Amniotic stem cell (primary cell): ENCODE measurements at regions not wholly inside any gene's neighbourhood (a gene's known extent, or its start where the extent isn't known, plus 50 kb on each side); places are given as distances from the start of the nearest gene placed in this dataset.

Source experiments
- DNase-seq: peaks from one replicate; lab custom pipeline; 2025; lab: John Stamatoyannopoulos, UW

- no peak for DNase-seq
These were observed 434.4 kb downstream of the HAO1 start for GRCh38 chr20:7505835-7506221.

- DNase-seq: no peak
These were observed 423.6 kb downstream of the HAO1 start for GRCh38 chr20:7516621-7517111.

- DNase-seq: no peak
These were observed 419.9 kb downstream of the HAO1 start for GRCh38 chr20:7520361-7520760.

- no peak for DNase-seq
These were observed 417.0 kb downstream of the HAO1 start for GRCh38 chr20:7523288-7523687.

GRCh38 chr20:7540018-7540417 lies 400.2 kb downstream of the HAO1 start:
- no peak for DNase-seq

- DNase-seq: no peak
These were observed 399.3 kb downstream of the HAO1 start for GRCh38 chr20:7540923-7541322.

GRCh38 chr20:7571101-7571500 lies 369.2 kb downstream of the HAO1 start:
- DNase-seq: no peak

- no peak for DNase-seq
These were observed 368.7 kb downstream of the HAO1 start for GRCh38 chr20:7571521-7572055.

- DNase-seq: no peak
These were observed 360.4 kb downstream of the HAO1 start for GRCh38 chr20:7579888-7580287.

GRCh38 chr20:7585126-7585679 lies 355.1 kb downstream of the HAO1 start:
- no peak for DNase-seq

- no peak for DNase-seq
These were observed 353.8 kb downstream of the HAO1 start for GRCh38 chr20:7586481-7586880.

GRCh38 chr20:7589164-7589563 lies 351.1 kb downstream of the HAO1 start:
- no peak for DNase-seq

- DNase-seq: no peak
These were observed 343.7 kb downstream of the HAO1 start for GRCh38 chr20:7596541-7596940.

GRCh38 chr20:7601431-7601830 lies 338.8 kb downstream of the HAO1 start:
- no peak for DNase-seq

- no peak for DNase-seq
These were observed 333.3 kb downstream of the HAO1 start for GRCh38 chr20:7606941-7607340.

- no peak for DNase-seq
These were observed 332.0 kb downstream of the HAO1 start for GRCh38 chr20:7608250-7608649.

- DNase-seq: no peak
These were observed 331.0 kb downstream of the HAO1 start for GRCh38 chr20:7609251-7609650.

- DNase-seq: no peak
These were observed 329.6 kb downstream of the HAO1 start for GRCh38 chr20:7610681-7611080.

GRCh38 chr20:7617797-7618196 lies 322.5 kb downstream of the HAO1 start:
- no peak for DNase-seq

GRCh38 chr20:7622399-7622961 lies 317.8 kb downstream of the HAO1 start:
- DNase-seq: no peak

GRCh38 chr20:7624886-7625285 lies 315.4 kb downstream of the HAO1 start:
- no peak for DNase-seq

GRCh38 chr20:7627734-7628663 lies 312.3 kb downstream of the HAO1 start:
- no peak for DNase-seq

- no peak for DNase-seq
These were observed 310.4 kb downstream of the HAO1 start for GRCh38 chr20:7629880-7630279.
